GM15510 (cell line): ENCODE measurements at regions not wholly inside any gene's neighbourhood (a gene's known extent, or its start where the extent isn't known, plus 50 kb on each side); places are given as distances from the start of the nearest gene placed in this dataset.

ENCODE experiments used
- POLR2A ChIP-seq: IDR thresholded peaks from 3 replicates; pipeline ENCODE4 v1.6.1; 2011; ENCODE audit warnings: borderline replicate concordance; ENCODE audit not compliant: insufficient read length; ENCODE audit errors: extremely low read depth

DNA sequence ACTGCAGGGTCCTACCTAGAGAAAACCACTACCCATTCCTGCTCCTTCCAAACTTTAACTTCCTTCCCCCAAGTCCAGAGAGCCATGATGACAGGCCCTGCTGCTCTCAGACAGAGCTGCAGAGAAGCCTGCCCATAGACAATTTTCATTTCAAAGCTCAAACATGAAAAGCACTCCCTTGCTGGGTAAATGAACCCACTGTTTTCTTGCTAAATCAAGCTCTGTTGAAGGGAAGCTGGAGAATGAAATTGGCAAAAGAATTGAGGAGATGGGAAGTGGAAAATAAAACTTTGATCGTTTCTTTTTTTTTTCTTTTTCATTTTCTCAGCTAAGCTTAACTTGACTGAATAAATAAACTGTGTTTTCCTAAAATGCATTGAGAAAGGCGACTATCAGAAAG is 331.1 kb upstream of the CPEB2 start:
- no peak for TF ChIP-seq POLR2A

GRCh38 chr4:14675279-14675985 is 326.8 kb upstream of the CPEB2 start:
- TF ChIP-seq POLR2A, result no peak

DNA sequence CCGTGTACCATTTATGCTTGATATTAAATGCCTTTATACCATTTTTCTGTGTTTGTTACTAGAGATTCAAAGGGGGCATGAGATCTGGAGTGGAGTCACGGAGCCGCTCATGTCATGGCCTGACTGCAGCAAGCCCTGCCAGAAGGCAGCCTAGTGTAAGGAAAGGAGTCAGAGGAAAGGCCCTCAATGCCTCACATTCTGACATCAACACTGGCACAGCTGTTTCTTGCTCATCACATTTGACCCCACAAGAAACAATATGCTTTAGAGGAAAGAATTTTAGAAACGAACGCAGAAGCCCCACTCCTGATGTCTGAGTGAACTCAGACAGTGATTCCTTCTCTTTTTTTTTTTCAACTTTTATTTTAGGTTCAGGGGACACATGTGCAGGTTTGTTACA is 322.4 kb upstream of the CPEB2 start:
- no peak for TF ChIP-seq POLR2A

- TF ChIP-seq POLR2A, result no peak
Observed at GRCh38 chr4:14681330-14681729, 321.0 kb upstream of the CPEB2 start.

DNA sequence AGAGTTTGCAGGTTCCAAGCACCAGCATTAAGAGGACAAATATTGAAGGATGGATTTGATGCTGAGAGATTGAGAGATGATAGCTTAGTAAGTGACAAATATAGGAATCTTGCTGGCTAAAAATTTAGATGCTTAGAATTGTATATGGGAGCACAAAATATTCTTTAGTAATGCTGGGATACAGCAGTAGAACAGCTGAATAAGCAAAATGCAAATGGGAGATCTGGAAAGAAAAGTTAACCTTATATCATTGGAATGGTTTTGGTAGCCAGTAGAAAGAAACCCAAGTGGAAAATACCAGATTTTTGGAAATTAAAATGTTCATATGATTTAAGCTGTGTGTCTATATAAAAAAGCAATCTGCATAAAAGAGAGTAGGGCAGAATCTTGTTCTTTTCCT is 308.6 kb upstream of the CPEB2 start:
- TF ChIP-seq POLR2A, result no peak

GRCh38 chr4:14695095-14695845 is 307.0 kb upstream of the CPEB2 start:
- TF ChIP-seq POLR2A, result no peak

GRCh38 chr4:14700083-14700482 is 302.2 kb upstream of the CPEB2 start:
- TF ChIP-seq POLR2A, result no peak

DNA sequence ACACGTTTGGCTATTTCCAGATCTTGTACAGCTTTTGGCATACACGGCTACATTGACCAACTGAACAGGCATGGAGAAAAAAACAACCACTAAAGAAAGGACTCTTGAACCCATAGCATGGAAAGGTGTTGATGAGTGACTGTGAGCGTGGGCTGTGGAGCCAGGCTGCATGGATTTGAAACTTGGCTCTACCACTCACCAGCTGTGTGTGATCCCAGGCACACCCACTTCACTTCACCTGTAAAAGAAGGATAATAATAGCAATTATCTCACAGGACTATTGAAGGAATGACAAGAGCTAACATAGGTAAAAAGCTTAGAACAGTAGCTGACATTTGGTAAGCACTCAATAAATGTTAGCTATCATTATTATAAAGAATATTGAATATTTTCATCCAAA is 301.7 kb upstream of the CPEB2 start:
- TF ChIP-seq POLR2A, result no peak

- no peak for TF ChIP-seq POLR2A
Observed at GRCh38 chr4:14701389-14701788, 300.9 kb upstream of the CPEB2 start.

GRCh38 chr4:14701896-14702295 is 300.4 kb upstream of the CPEB2 start:
- TF ChIP-seq POLR2A, result no peak

GRCh38 chr4:14708574-14708973 is 293.7 kb upstream of the CPEB2 start:
- TF ChIP-seq POLR2A, result no peak

DNA sequence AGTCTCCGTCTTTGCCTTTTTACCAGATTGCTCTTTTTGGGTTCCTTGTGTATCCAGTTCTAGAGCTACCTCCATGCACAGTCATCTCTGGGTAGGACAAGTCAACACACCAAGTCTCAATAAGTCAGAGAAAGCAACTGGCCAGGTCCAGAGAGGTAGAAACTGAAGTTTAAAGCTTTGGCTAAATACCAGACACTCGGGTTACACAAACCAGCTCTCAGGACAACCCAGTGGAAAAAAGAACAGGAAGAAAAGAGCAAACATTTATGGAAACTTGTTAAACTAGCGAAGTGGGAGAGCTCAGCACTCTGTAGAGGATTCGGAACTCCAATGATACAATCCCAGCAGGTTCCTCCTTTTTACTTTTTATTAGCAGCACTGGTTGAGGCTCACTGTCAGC is 291.0 kb upstream of the CPEB2 start:
- TF ChIP-seq POLR2A, result no peak

- no peak for TF ChIP-seq POLR2A
Observed at GRCh38 chr4:14716691-14717090, 285.6 kb upstream of the CPEB2 start.

- TF ChIP-seq POLR2A, result no peak
Observed at GRCh38 chr4:14719053-14719452, 283.2 kb upstream of the CPEB2 start.

DNA sequence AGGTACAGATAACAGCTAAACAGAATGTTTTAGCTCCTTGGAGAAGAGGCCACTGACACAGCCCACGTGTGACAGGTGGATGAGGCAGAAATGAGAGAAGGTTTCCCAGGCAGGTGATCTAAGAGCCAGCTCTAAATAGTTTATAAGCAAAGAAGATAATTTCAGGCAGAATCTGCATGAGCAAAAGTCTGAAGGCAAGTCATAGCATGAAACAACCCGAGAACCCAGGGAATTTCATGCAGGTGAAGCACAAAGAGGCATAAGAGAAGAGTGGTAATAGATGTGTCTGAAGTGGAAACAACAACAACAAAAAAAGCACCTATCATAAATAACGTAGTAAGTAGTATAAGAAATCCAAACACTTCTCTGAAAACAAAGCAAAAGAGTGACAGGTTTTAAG is 275.8 kb upstream of the CPEB2 start:
- TF ChIP-seq POLR2A, result no peak

GRCh38 chr4:14726877-14727361 is 275.4 kb upstream of the CPEB2 start:
- TF ChIP-seq POLR2A, result no peak
